NB4 (cell line): ENCODE measurements at regions not wholly inside any gene's neighbourhood (a gene's known extent, or its start where the extent isn't known, plus 50 kb on each side); places are given as distances from the start of the nearest gene placed in this dataset.

Source experiments
- DNase-seq: peaks from one replicate; pipeline ENCODE4 v3.0.0; 2010; ENCODE audit warnings: low read depth
- H3K4me3 ChIP-seq: one replicate; pipeline ENCODE4 v1.5.1; 2011; ENCODE audit warnings: mild to moderate bottlenecking, low read depth, low read length, moderate library complexity
- CTCF ChIP-seq: IDR thresholded peaks from one replicate; pipeline ENCODE4 v1.5.1; 2012; ENCODE audit warnings: low read depth, low read length
- MAX ChIP-seq: IDR thresholded peaks from 2 replicates; pipeline ENCODE4 v1.6.1; 2011; ENCODE audit warnings: low read depth, low read length
- MYC ChIP-seq: IDR thresholded peaks from 2 replicates; pipeline ENCODE4 v1.6.1; 2011; ENCODE audit warnings: low read depth, low read length
- POLR2A ChIP-seq: IDR thresholded peaks from 2 replicates; pipeline ENCODE4 v1.6.1; 2011; ENCODE audit warnings: mild to moderate bottlenecking; ENCODE audit not compliant: insufficient read length; ENCODE audit errors: extremely low read depth

DNA sequence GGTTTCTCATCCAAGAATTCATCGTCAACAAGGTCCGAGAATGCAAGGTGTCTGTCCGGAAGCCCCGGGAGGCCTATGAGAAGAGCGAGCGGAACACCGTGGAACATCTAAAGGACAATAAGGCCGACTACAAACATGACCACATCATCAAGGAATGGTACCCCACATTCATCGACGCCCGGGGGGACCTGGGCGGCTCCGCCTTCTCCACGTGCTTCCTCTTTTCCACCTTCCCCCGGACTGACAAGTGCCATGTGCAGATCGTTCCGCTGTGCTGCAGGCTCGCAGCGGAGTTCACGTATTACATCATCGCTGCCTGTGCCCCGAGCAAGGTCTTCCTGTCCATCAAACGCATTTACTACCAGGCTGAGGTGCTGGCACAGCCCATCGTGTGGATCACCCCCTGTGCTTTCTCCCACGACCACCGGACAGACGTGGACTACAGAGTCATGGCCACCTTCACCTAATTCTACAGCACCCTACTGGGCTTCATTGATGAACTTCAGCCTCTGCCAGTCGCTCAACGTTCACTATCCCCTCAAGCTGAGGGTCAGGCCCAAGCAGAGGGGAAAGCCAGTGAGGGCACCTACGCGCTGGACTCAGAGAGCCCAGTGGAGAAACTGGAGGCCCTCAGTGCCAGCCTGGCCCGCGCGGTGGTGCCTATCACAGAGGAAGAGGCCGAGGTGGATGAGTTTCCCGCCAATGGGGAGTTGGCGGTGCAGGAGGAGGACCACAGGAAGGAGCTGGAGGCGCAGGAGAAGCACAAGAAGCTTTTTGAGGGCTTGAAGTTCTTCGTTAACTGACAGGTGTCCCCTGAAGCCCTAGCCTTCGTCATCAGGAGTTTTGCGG lies 125.9 kb upstream of the PABPC4L start:
- no peak for DNase-seq
- no peak overlapping the region for H3K4me3 ChIP-seq
- TF ChIP-seq MYC, result no peak
- no peak for TF ChIP-seq CTCF
- TF ChIP-seq MAX, result no peak
- TF ChIP-seq POLR2A, result no peak

DNA sequence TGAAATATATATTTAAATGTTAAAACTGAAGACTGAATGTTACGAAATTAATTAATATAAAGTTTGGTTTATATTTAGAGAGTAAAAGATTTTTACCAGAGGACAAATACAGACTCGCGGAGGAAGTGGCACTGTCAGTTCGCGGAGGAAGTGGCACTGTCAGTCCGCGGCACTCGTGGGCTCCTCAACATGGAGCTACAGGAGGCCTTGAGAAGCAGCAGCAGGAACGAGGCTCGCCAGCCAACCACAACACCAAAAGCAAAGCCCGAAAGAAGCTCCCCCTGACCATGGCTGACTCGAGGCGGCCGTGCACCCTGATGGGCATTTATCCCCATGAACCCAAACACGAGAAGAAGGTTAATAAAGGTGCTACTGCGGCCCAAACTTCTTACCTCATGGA lies 125.3 kb upstream of the PABPC4L start:
- no peak overlapping the region for H3K4me3 ChIP-seq
- TF ChIP-seq MYC, result no peak
- TF ChIP-seq CTCF, result no peak
- no peak for TF ChIP-seq MAX
- no peak for TF ChIP-seq POLR2A
- DNase-seq, result no peak

DNA sequence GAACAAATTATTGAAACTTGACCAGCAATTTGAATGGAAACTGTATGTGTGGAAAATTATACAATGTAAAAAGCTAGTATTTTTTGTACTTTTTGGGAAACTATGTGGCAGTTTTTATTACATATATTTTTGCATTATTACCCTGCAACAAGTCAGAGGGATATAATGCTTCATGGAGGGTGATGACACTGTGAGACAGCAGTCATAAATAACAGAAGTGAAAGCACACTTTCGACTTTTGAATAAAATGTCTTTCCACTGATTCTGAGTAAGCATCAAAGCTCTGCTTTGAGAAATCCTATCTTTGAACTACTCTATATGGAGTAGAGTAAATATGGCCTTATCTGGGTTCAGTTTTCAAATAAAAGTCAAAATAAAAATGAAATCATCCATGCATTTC lies 122.6 kb upstream of the PABPC4L start:
- no peak overlapping the region for H3K4me3 ChIP-seq
- DNase-seq, result no peak

DNA sequence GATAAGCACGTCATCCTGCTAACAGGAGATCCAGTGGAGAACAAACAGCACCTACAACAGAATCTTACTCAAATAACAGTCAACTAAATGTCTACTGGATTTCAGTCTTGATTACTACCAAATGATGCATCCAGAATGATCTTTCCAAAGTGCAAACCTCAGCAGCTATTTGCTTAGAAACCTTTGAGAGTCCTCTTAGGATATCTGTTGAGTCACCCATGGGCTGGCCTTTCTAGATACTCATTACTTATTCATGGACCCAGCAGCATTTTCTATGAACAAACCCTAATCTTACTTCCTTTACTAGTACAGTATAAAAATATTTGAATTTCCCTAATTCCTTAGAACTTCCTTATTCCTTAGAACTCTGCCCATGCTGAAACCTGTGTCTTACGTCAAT lies 118.5 kb upstream of the PABPC4L start:
- DNase-seq, result no peak
- TF ChIP-seq MAX, result no peak
- no peak for TF ChIP-seq CTCF
- TF ChIP-seq MYC, result no peak
- no peak for TF ChIP-seq POLR2A
- no peak overlapping the region for H3K4me3 ChIP-seq

More for the DNA sequence above, 122.6 kb upstream of the PABPC4L start:
- TF ChIP-seq MYC, result no peak
- no peak for TF ChIP-seq CTCF
- no peak for TF ChIP-seq MAX
- no peak for TF ChIP-seq POLR2A

GRCh38 chr4:134313591-134313990 lies 112.0 kb upstream of the PABPC4L start:
- DNase-seq, result no peak
- TF ChIP-seq MYC (no peak), MAX (no peak), POLR2A (no peak)
- no peak overlapping the region for H3K4me3 ChIP-seq

GRCh38 chr4:134309715-134310114 lies 108.1 kb upstream of the PABPC4L start:
- no peak for DNase-seq
- TF ChIP-seq MAX, result no peak
- TF ChIP-seq MYC, result no peak
- TF ChIP-seq CTCF, result no peak
- no peak for TF ChIP-seq POLR2A
- H3K4me3 ChIP-seq, result no peak overlapping the region
